SU-DHL-6 (cell line): ENCODE measurements at regions not wholly inside any gene's neighbourhood (a gene's known extent, or its start where the extent isn't known, plus 50 kb on each side); places are given as distances from the start of the nearest gene placed in this dataset.

Experiments
- H2AFZ ChIP-seq: fragments of 200-600 bp; sonication (generic); 2 replicates; pipeline ENCODE4 v1.6.1; 2014; ENCODE audit warnings: low read depth, mild to moderate bottlenecking, moderate library complexity, mixed read lengths, antibody characterized with exemption, low read length; ENCODE audit not compliant: severe bottlenecking
- H3F3A ChIP-seq: fragments of 200-600 bp; shearing (Covaris generic); 2 replicates; pipeline ENCODE4 v1.6.0; 2016; ENCODE audit warnings: antibody characterized with exemption, mild to moderate bottlenecking; ENCODE audit not compliant: insufficient read depth
- H3K27ac ChIP-seq: fragments of 200-600 bp; sonication (generic); 2 replicates; pipeline ENCODE4 v1.5.1; 2016; ENCODE audit warnings: low read depth, mild to moderate bottlenecking, low read length, moderate library complexity, mixed read lengths
- H3K27me3 ChIP-seq: fragments of 200-600 bp; sonication (generic), shearing (Covaris generic); 2 replicates; pipeline ENCODE4 v1.6.0; 2014; ENCODE audit warnings: mild to moderate bottlenecking, low read length
- H3K36me3 ChIP-seq: fragments of 200-600 bp; sonication (generic); 2 replicates; pipeline ENCODE4 v1.6.1; 2014; ENCODE audit warnings: mild to moderate bottlenecking, low read length, mixed read lengths
- H3K4me2 ChIP-seq: fragments of 300-600, 200-600 bp; shearing (Covaris generic), sonication (generic); 2 replicates; pipeline ENCODE4 v1.6.0; 2014; ENCODE audit warnings: low read length, low read depth, mild to moderate bottlenecking; ENCODE audit not compliant: poor library complexity, severe bottlenecking
- H3K4me3 ChIP-seq: fragments of 200-600 bp; sonication (generic); 2 replicates; pipeline ENCODE4 v1.5.1; 2014; ENCODE audit warnings: antibody characterized with exemption, low read length, mild to moderate bottlenecking, mixed read lengths; ENCODE audit not compliant: insufficient read depth, poor library complexity, severe bottlenecking
- H3K79me2 ChIP-seq: fragments of 200-600 bp; sonication (generic); 2 replicates; pipeline ENCODE4 v1.6.1; 2014; ENCODE audit warnings: mild to moderate bottlenecking, low read length, moderate library complexity; ENCODE audit not compliant: insufficient read depth
- H3K9ac ChIP-seq: fragments of 200-600 bp; sonication (generic); 2 replicates; pipeline ENCODE4 v1.7.0; 2014; ENCODE audit warnings: mild to moderate bottlenecking, low read length
- H3K9me2 ChIP-seq: fragments of 200-600 bp; sonication (generic); replicated peaks from 2 replicates; pipeline ENCODE4 v1.6.1; 2014; ENCODE audit warnings: low read length; ENCODE audit not compliant: insufficient read depth
- H3K9me3 ChIP-seq: fragments of 200-600 bp; sonication (generic); 2 replicates; pipeline ENCODE4 v1.6.1; 2014; ENCODE audit warnings: low read length, mixed read lengths; ENCODE audit not compliant: insufficient read depth
- H4K20me1 ChIP-seq: fragments of 200-600 bp; sonication (generic); 2 replicates; pipeline ENCODE4 v1.6.1; 2014; ENCODE audit warnings: low read depth, mild to moderate bottlenecking, antibody characterized with exemption, low read length, moderate library complexity, mixed read lengths
- CTCF ChIP-seq: fragments of 200-600 bp; sonication (generic); IDR thresholded peaks from one replicate; pipeline ENCODE4 v1.5.1; 2017; ENCODE audit warnings: antibody characterized with exemption, mild to moderate bottlenecking, low read length, moderate library complexity; ENCODE audit not compliant: insufficient read depth, poor library complexity, severe bottlenecking
- EZH2phosphoT487 ChIP-seq: fragments of 200-600 bp; sonication (generic), shearing (Covaris generic); conservative IDR thresholded peaks from 2 replicates; pipeline ENCODE4 v1.6.1; 2018; ENCODE audit warnings: mild to moderate bottlenecking, antibody characterized with exemption, low read length, moderate library complexity, mixed read lengths

DNA sequence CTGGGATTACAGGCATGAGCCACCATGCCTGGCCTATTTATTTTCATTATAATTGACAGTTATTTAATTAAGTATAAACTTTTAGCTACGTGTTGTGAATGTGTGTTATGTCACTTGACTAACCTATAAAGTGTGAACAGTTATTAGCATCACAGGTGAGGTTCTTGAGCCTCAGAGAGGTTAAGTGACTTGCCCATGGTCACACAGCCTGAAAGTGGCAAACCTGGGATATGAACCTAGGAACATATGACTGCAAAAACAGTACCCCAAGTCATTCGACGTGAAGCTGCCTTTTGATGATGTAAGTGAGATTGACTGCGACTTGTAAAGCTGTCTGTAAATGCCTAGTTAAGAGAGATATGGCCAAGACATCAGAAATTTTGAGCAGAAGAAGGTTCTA is 77.9 kb upstream of the SALL4 start:
- Histone ChIP-seq H3K9ac (no peak overlapping the region), H3K4me3 (no peak overlapping the region), H3K36me3 (no peaks in the 10 kb centered on the region), H3K4me2 (no peak overlapping the region), H3K79me2 (no peaks in the 10 kb centered on the region), H3K9me3 (no peaks in the 10 kb centered on the region), H3K27me3 (0 out of 2 replicates have a peak, but pooled peaks cover 3% of the 10 kb centered on the region), H4K20me1 (no peaks in the 10 kb centered on the region), H3K27ac (no peak overlapping the region), H3K9me2 (no peaks in the 10 kb centered on the region), H3F3A (no peaks in the 10 kb centered on the region), H2AFZ (no peak overlapping the region)
- TF ChIP-seq CTCF, result no peak
- TF ChIP-seq EZH2phosphoT487, result no peak

DNA sequence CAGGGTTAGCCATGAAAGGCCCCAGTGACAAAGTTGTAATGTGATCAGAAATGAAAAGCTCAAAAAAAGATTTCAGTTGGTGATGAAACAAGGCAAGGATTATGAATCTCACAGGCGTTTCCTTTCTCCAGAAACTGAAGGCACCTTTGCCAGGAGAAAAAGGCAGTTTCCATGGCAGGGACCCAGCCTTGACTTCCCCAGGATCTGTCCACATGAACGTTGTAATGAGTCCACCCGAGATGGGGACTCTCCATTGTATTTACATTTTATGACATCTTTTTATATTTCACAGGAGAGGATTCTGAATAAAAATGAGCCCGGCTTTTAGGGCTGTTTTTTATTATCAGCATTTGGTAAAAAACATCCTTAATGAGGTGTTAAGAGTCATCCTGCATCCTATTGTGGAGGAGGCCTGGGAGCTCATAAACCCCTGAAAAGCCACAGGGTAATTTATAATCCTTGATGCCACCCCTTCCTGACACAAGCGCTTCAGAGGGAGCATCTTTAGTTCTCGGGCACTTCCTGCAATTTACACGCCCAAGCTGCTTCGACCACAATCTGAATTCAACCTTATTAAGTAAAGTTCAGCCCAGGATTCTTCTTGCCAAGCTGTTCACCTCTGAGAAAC is 74.1 kb upstream of the SALL4 start:
- Histone ChIP-seq H3K9ac (no peak overlapping the region), H3K27me3 (0 out of 2 replicates have a peak, but pooled peaks cover 3% of the 10 kb centered on the region), H3K4me2 (no peak overlapping the region), H3K79me2 (no peaks in the 10 kb centered on the region), H3K9me3 (no peaks in the 10 kb centered on the region), H4K20me1 (no peaks in the 10 kb centered on the region), H3K36me3 (no peaks in the 10 kb centered on the region), H3K4me3 (no peak overlapping the region), H2AFZ (no peak overlapping the region), H3K9me2 (no peaks in the 10 kb centered on the region), H3F3A (no peaks in the 10 kb centered on the region), H3K27ac (no peak overlapping the region)
- TF ChIP-seq EZH2phosphoT487 (no peak), CTCF (no peak)

DNA sequence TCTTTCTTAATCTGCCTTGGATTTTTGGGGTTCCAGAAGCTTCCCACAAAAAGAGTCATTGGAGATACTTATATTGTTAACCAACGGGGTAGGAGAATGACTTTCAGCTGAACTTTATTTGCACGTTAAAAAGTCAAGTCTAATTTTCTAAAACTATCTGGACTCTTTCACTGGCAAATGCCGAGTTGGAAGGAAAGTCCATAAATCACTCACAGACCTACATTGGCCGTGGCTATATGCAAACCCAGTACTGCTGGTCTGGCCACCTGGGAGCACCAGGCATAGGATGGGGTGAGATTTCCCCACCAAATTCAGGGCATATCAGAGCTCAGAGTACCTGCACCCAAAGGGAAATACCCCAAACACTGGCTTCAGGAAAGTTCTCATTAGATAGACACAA is 71.3 kb upstream of the SALL4 start:
- Histone ChIP-seq H3K4me2 (no peak overlapping the region), H3K36me3 (no peaks in the 10 kb centered on the region), H3K79me2 (no peaks in the 10 kb centered on the region), H3K4me3 (no peak overlapping the region), H3K9ac (no peak overlapping the region), H3K9me2 (no peaks in the 10 kb centered on the region), H4K20me1 (no peaks in the 10 kb centered on the region), H3F3A (no peaks in the 10 kb centered on the region), H2AFZ (no peak overlapping the region), H3K9me3 (no peaks in the 10 kb centered on the region), H3K27ac (no peak overlapping the region), H3K27me3 (no peaks in the 10 kb centered on the region)
- TF ChIP-seq EZH2phosphoT487 (no peak), CTCF (no peak)
